ENCODE measurements at regions not wholly inside any gene's neighbourhood (a gene's known extent, or its start where the extent isn't known, plus 50 kb on each side); places are given as distances from the start of the nearest gene placed in this dataset.

GRCh38 chr1:97986041-97987005 lies 65.5 kb upstream of the DPYD start:
- POLR2A ChIA-PET = no interaction called here

DNA sequence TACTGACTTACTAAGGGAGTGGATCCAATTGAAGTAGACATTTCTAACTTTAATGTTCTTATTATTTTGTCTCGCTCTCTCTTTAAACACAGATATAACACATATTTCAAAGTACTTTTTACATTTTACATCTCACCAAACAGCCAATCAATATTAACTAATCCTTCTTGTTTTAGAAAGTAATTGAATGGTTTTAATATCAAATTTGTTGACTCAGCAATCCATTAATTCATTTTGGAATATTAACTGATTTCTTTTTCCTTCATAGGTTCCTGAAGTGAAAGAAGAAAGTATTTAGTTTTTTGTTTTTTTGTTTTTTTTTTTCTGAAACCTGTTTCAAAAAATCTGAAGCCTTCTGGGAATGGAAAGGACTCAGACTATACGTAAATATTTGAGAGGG lies 62.3 kb upstream of the DPYD start:
- Histone ChIP-seq H3K36me3 (ENCODE audit: control insufficient read depth, insufficient read depth, low read length) (no peaks in the 10 kb centered on the region), H3K4me3 (ENCODE audit: low read depth, low read length) (no peak overlapping the region), H3K27me3 (ENCODE audit: control insufficient read depth, insufficient read depth, low read length) (no peaks in the 10 kb centered on the region)
- TF ChIP-seq, protein P1, sequence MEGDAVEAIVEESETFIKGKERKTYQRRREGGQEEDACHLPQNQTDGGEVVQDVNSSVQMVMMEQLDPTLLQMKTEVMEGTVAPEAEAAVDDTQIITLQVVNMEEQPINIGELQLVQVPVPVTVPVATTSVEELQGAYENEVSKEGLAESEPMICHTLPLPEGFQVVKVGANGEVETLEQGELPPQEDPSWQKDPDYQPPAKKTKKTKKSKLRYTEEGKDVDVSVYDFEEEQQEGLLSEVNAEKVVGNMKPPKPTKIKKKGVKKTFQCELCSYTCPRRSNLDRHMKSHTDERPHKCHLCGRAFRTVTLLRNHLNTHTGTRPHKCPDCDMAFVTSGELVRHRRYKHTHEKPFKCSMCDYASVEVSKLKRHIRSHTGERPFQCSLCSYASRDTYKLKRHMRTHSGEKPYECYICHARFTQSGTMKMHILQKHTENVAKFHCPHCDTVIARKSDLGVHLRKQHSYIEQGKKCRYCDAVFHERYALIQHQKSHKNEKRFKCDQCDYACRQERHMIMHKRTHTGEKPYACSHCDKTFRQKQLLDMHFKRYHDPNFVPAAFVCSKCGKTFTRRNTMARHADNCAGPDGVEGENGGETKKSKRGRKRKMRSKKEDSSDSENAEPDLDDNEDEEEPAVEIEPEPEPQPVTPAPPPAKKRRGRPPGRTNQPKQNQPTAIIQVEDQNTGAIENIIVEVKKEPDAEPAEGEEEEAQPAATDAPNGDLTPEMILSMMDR (IDR thresholded peaks at IDR 0.05; ENCODE audit: insufficient read depth, low read depth, low read length) = no peak
- ChIA-PET CTCF (no interaction called here), POLR2A (no interaction called here)
- no peak for DNase-seq (ENCODE audit: low read depth)

More at GRCh38 chr1:97986041-97987005, 65.5 kb upstream of the DPYD start:
- TF ChIP-seq, protein P1 (IDR thresholded peaks at IDR 0.05; ENCODE audit: insufficient read depth, low read depth, low read length) = no peak
- Histone ChIP-seq H3K36me3 (ENCODE audit: control insufficient read depth, insufficient read depth, low read length) (no peaks in the 10 kb centered on the region), H3K27me3 (ENCODE audit: control insufficient read depth, insufficient read depth, low read length) (no peaks in the 10 kb centered on the region), H3K4me3 (ENCODE audit: low read depth, low read length) (no peak overlapping the region)
- CTCF ChIA-PET = interaction anchor here (0.6 kb wide), 1 partner anchor 23 kb away, joined by 3 read pairs; no protein-coding TSS in a partner anchor
- DNase-seq (ENCODE audit: low read depth) = no peak

GRCh38 chr1:97980530-97980929 lies 59.7 kb upstream of the DPYD start:
- ChIA-PET POLR2A (no interaction called here), CTCF (no interaction called here)
- H3K36me3 ChIP-seq (ENCODE audit: control insufficient read depth, insufficient read depth, low read length) = no peaks in the 10 kb centered on the region
- no peak for DNase-seq (ENCODE audit: low read depth)
- TF ChIP-seq, protein P1 (IDR thresholded peaks at IDR 0.05; ENCODE audit: insufficient read depth, low read depth, low read length) = no peak
- H3K27me3 ChIP-seq (ENCODE audit: control insufficient read depth, insufficient read depth, low read length) = no peaks in the 10 kb centered on the region
- no peak overlapping the region for H3K4me3 ChIP-seq (ENCODE audit: low read depth, low read length)

DNA sequence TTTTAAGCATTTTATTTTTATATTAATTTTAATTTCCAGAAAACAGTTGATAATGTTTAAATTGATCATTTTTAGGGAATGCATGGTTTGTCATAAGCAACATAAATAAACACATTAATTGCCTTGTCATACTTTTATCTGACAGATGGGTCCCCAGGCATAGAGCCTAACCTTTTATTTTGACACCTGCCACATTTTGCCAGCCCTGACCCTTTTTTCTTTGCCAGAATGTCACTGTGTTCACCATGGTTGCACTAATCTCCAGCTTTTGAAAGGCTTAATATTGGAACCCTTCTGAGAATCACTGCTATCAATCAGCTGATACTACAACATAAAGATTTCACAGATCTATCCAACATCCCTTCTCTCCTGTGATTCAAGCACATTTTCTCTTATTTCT lies 56.0 kb upstream of the DPYD start:
- Histone ChIP-seq H3K36me3 (ENCODE audit: control insufficient read depth, insufficient read depth, low read length) (no peaks in the 10 kb centered on the region), H3K27me3 (ENCODE audit: control insufficient read depth, insufficient read depth, low read length) (no peaks in the 10 kb centered on the region), H3K4me3 (ENCODE audit: low read depth, low read length) (no peak overlapping the region)
- CTCF ChIA-PET = interaction anchor here (1.3 kb wide), 1 partner anchor 10 kb away, joined by 3 read pairs; no protein-coding TSS in a partner anchor
- TF ChIP-seq, protein P1 (IDR thresholded peaks at IDR 0.05; ENCODE audit: insufficient read depth, low read depth, low read length) = no peak
- POLR2A ChIA-PET = no interaction called here
- DNase-seq (ENCODE audit: low read depth) = no peak
